PC-3 (cell line): ENCODE measurements at regions not wholly inside any gene's neighbourhood (a gene's known extent, or its start where the extent isn't known, plus 50 kb on each side); places are given as distances from the start of the nearest gene placed in this dataset.

Experiments
- EZH2 ChIP-seq: fragments of 300-600 bp; sonication (generic); IDR thresholded peaks from one replicate; pipeline ENCODE4 v1.6.1; 2017; ENCODE audit warnings: antibody characterized with exemption, mild to moderate bottlenecking, low read length; ENCODE audit not compliant: unreplicated experiment
- EZH2phosphoT487 ChIP-seq: fragments of 300-600 bp; sonication (generic); IDR thresholded peaks from 2 replicates; pipeline ENCODE4 v1.6.1; 2018; ENCODE audit warnings: mild to moderate bottlenecking, antibody characterized with exemption, low read length, borderline replicate concordance
- TF ChIP-seq, protein P1 (sequence below): fragments of 300-600 bp; sonication (generic); conservative IDR thresholded peaks from 2 replicates; pipeline ENCODE4 v1.5.1; 2017; ENCODE audit warnings: antibody characterized with exemption, low read depth, mild to moderate bottlenecking, low read length

- TF ChIP-seq, protein P1, sequence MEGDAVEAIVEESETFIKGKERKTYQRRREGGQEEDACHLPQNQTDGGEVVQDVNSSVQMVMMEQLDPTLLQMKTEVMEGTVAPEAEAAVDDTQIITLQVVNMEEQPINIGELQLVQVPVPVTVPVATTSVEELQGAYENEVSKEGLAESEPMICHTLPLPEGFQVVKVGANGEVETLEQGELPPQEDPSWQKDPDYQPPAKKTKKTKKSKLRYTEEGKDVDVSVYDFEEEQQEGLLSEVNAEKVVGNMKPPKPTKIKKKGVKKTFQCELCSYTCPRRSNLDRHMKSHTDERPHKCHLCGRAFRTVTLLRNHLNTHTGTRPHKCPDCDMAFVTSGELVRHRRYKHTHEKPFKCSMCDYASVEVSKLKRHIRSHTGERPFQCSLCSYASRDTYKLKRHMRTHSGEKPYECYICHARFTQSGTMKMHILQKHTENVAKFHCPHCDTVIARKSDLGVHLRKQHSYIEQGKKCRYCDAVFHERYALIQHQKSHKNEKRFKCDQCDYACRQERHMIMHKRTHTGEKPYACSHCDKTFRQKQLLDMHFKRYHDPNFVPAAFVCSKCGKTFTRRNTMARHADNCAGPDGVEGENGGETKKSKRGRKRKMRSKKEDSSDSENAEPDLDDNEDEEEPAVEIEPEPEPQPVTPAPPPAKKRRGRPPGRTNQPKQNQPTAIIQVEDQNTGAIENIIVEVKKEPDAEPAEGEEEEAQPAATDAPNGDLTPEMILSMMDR = no peak
- TF ChIP-seq EZH2phosphoT487 (no peak), EZH2 (no peak)
Measured at GRCh38 chr7:41114691-41115090, 588.2 kb downstream of the INHBA start.
